A673 (cell line): ENCODE measurements at regions not wholly inside any gene's neighbourhood (a gene's known extent, or its start where the extent isn't known, plus 50 kb on each side); places are given as distances from the start of the nearest gene placed in this dataset.

ENCODE experiments used
- BruUV-seq: library from RNA; stranded (reverse); fragments of 400-500 nt; replicated peaks from 2 replicates; lab custom pipeline; 2021; lab: Mats Ljungman, UMichigan
- CTCF ChIA-PET: fragments of 300-600 bp; sonication (Branson Sonifier 250); formaldehyde crosslinking; loops from one replicate; lab custom pipeline; 2022; ENCODE audit warnings: antibody characterized with exemption; lab: Charles Lee
- POLR2A ChIA-PET: fragments of 300-600 bp; sonication (Branson Sonifier 250); formaldehyde crosslinking; loops from one replicate; lab custom pipeline; 2022; ENCODE audit warnings: antibody characterized with exemption; ENCODE audit not compliant: low non-redundant PET; lab: Charles Lee
- DNase-seq: peaks from one replicate; pipeline ENCODE4 v3.0.0-alpha.2; 2015; ENCODE audit warnings: low spot score
- H3K27ac ChIP-seq: fragments of 200-600 bp; sonication (generic); 2 replicates; pipeline ENCODE4 v1.5.1; 2016; ENCODE audit warnings: mixed run types, low read depth, mild to moderate bottlenecking, mixed read lengths, antibody characterized with exemption, low read length; ENCODE audit not compliant: poor library complexity, severe bottlenecking
- H3K27me3 ChIP-seq: fragments of 200-600 bp; sonication (generic); replicated peaks from 2 replicates; pipeline ENCODE4 v1.6.1; 2017; ENCODE audit warnings: mixed run types, low read depth, mild to moderate bottlenecking, mixed read lengths, antibody characterized with exemption, low read length; ENCODE audit not compliant: insufficient read depth, poor library complexity
- H3K36me3 ChIP-seq: fragments of 200-600 bp; sonication (generic); 2 replicates; pipeline ENCODE4 v1.6.1; 2016; ENCODE audit warnings: mixed run types, mild to moderate bottlenecking, mixed read lengths, antibody characterized with exemption, low read length; ENCODE audit not compliant: insufficient read depth, poor library complexity, severe bottlenecking
- H3K4me1 ChIP-seq: fragments of 200-600 bp; sonication (generic); 2 replicates; pipeline ENCODE4 v1.6.1; 2017; ENCODE audit warnings: mixed run types, mild to moderate bottlenecking, mixed read lengths, antibody characterized with exemption, low read length; ENCODE audit not compliant: insufficient read depth, poor library complexity, severe bottlenecking
- H3K4me3 ChIP-seq: fragments of 200-600 bp; sonication (generic); 2 replicates; pipeline ENCODE4 v1.5.1; 2016; ENCODE audit warnings: low read depth, mixed run types, mild to moderate bottlenecking, mixed read lengths, low read length; ENCODE audit not compliant: poor library complexity, severe bottlenecking
- H3K9me3 ChIP-seq: fragments of 200-600 bp; sonication (generic); 2 replicates; pipeline ENCODE4 v1.6.1; 2016; ENCODE audit warnings: mixed run types, low read depth, mild to moderate bottlenecking, mixed read lengths, antibody characterized with exemption, low read length; ENCODE audit not compliant: poor library complexity, severe bottlenecking
- CTCF ChIP-seq: fragments of 300-800, 200-600 bp; sonication (generic); conservative IDR thresholded peaks from 2 replicates; pipeline ENCODE4 v1.5.1; 2017; ENCODE audit warnings: low read depth, mild to moderate bottlenecking, antibody characterized with exemption, low read length, moderate library complexity, mixed read lengths
- EZH2 ChIP-seq: fragments of 200-600 bp; sonication (generic); IDR thresholded peaks from 2 replicates; pipeline ENCODE4 v1.6.1; 2017; ENCODE audit warnings: borderline replicate concordance, low read depth, mild to moderate bottlenecking, mixed read lengths, antibody characterized with exemption, low read length; ENCODE audit not compliant: poor library complexity, severe bottlenecking
- intact Hi-C: fragments of 100-400 bp; cut with micrococcal nuclease; formaldehyde crosslinking; loops from one replicate; pipeline ENCODE4 v1.10.0; 2022; ENCODE audit not compliant: unreplicated experiment

- Histone ChIP-seq H3K4me3 (no peak overlapping the region), H3K36me3 (no peaks in the 10 kb centered on the region), H3K27ac (no peak overlapping the region), H3K9me3 (no peaks in the 10 kb centered on the region), H3K27me3 (no peaks in the 10 kb centered on the region), H3K4me1 (no peaks in the 10 kb centered on the region)
- intact Hi-C loops, result no loop called here
- no peak for DNase-seq
- no TSS peak for BruUV-seq
- ChIA-PET CTCF (no interaction called here), POLR2A (no interaction called here)
- TF ChIP-seq CTCF (no peak), EZH2 (no peak)
Observed at GRCh38 chr9:87093777-87094176, 146.5 kb upstream of the GAS1 start.

GRCh38 chr9:87095951-87096350 lies 148.6 kb upstream of the GAS1 start:
- POLR2A ChIA-PET, result no interaction called here
- TF ChIP-seq CTCF (no peak), EZH2 (no peak)
- DNase-seq, result no peak
- peaks cover 5% of the 10 kb centered on the region for H3K4me1 ChIP-seq
- no peak overlapping the region for H3K27ac ChIP-seq
- H3K9me3 ChIP-seq, result no peaks in the 10 kb centered on the region
- intact Hi-C loops, result no loop called here
- BruUV-seq, result no TSS peak
- H3K4me3 ChIP-seq, result no peak overlapping the region
- H3K36me3 ChIP-seq, result no peaks in the 10 kb centered on the region
- CTCF ChIA-PET, result no interaction called here
- H3K27me3 ChIP-seq, result no peaks in the 10 kb centered on the region

DNA sequence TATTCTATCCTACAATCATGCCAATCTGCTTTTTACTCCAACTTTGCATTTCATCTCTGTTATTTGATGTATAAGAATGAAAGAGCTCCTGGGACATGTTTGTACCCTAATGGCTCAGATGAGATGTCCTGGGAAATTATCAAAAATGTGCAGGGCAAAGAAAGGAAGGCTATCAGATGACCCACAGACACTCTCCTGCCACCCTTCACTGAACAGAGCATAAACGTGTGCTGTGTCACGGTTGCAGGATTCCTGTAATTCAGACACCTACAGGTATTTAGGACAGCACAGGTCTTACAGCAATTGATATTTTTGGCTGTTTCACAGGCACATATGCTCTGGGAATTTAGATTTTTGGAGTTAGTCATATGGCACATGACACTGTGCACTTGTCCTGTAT lies 149.2 kb upstream of the GAS1 start:
- Histone ChIP-seq H3K4me1 (peaks cover 5% of the 10 kb centered on the region), H3K9me3 (no peaks in the 10 kb centered on the region), H3K36me3 (no peaks in the 10 kb centered on the region), H3K4me3 (no peak overlapping the region), H3K27me3 (no peaks in the 10 kb centered on the region), H3K27ac (no peak overlapping the region)
- no peak for DNase-seq
- intact Hi-C loops, result no loop called here
- BruUV-seq, result no TSS peak
- CTCF ChIA-PET, result no interaction called here
- no peak for TF ChIP-seq CTCF
- no peak for TF ChIP-seq EZH2
- POLR2A ChIA-PET, result no interaction called here
